HFFc6 (cell line): ENCODE measurements at regions not wholly inside any gene's neighbourhood (a gene's known extent, or its start where the extent isn't known, plus 50 kb on each side); places are given as distances from the start of the nearest gene placed in this dataset.

Experiments used
- DNase-seq: peaks from one replicate; pipeline ENCODE4 v3.0.0-alpha.2; 2018
- H3K27ac Mint-ChIP-seq: 2 replicates; pipeline ENCODE4 v1.8.0; 2020; ENCODE audit warnings: mild to moderate bottlenecking, mixed read lengths
- H3K27me3 Mint-ChIP-seq: 2 replicates; pipeline ENCODE4 v1.8.0; 2021; ENCODE audit warnings: mild to moderate bottlenecking, moderate library complexity, mixed read lengths; ENCODE audit not compliant: insufficient read depth
- H3K36me3 Mint-ChIP-seq: 2 replicates; pipeline ENCODE4 v1.8.0; 2021; ENCODE audit warnings: low read depth, mixed read lengths
- H3K4me1 Mint-ChIP-seq: 2 replicates; pipeline ENCODE4 v1.8.0; 2020; ENCODE audit warnings: low read depth, mixed read lengths
- H3K4me3 Mint-ChIP-seq: 2 replicates; pipeline ENCODE4 v1.8.0; 2020; ENCODE audit warnings: mild to moderate bottlenecking, moderate library complexity, mixed read lengths
- H3K9me3 Mint-ChIP-seq: 2 replicates; pipeline ENCODE4 v1.8.0; 2020; ENCODE audit warnings: mild to moderate bottlenecking, mixed read lengths
- CTCF ChIP-seq: fragments of 200-600 bp; sonication (generic); IDR thresholded peaks from 2 replicates; pipeline ENCODE4 v1.5.0; 2021; ENCODE audit warnings: antibody characterized with exemption, mild to moderate bottlenecking

DNA sequence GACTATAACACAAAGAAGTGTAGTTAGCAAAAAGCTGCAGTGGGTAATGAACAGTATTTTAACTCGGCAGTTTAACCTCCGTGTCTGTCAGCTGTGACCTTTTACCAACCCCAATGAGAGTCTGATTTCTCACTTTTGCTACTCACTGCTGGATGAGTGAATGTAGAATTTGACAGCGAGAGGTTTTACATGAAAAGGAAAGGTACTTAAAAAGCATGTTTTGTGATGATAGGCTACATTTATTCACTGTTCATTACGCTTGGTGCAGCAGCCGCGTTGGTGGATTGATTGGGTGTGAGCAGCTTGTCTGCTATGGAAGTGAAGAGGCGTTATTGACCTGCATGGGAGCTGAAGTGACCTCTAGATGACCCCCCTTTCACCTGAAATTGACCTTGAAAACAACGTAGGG lies 867.7 kb downstream of the NR2F1-AS1 start:
- H3K4me1 Mint-ChIP-seq: peaks cover 5% of the 10 kb centered on the region
- no peak for TF ChIP-seq CTCF
- no peak for DNase-seq
- H3K36me3 Mint-ChIP-seq: no peaks in the 10 kb centered on the region
- no peak overlapping the region for H3K4me3 Mint-ChIP-seq
- no peak overlapping the region for H3K27ac Mint-ChIP-seq
- H3K27me3 Mint-ChIP-seq: no peaks in the 10 kb centered on the region
- no peaks in the 10 kb centered on the region for H3K9me3 Mint-ChIP-seq

GRCh38 chr5:92711956-92712355 lies 869.1 kb downstream of the NR2F1-AS1 start:
- DNase-seq: no peak
- no peaks in the 10 kb centered on the region for H3K9me3 Mint-ChIP-seq
- no peaks in the 10 kb centered on the region for H3K27me3 Mint-ChIP-seq
- no peaks in the 10 kb centered on the region for H3K36me3 Mint-ChIP-seq
- H3K4me3 Mint-ChIP-seq: no peak overlapping the region
- no peaks in the 10 kb centered on the region for H3K4me1 Mint-ChIP-seq
- no peak overlapping the region for H3K27ac Mint-ChIP-seq
- no peak for TF ChIP-seq CTCF

GRCh38 chr5:92704590-92704989 lies 876.4 kb downstream of the NR2F1-AS1 start:
- TF ChIP-seq CTCF: no peak
- no peaks in the 10 kb centered on the region for H3K36me3 Mint-ChIP-seq
- H3K27ac Mint-ChIP-seq: no peak overlapping the region
- no peaks in the 10 kb centered on the region for H3K9me3 Mint-ChIP-seq
- H3K27me3 Mint-ChIP-seq: no peaks in the 10 kb centered on the region
- peaks cover 26% of the 10 kb centered on the region for H3K4me1 Mint-ChIP-seq
- no peak overlapping the region for H3K4me3 Mint-ChIP-seq
- DNase-seq: peak; percentile 36

GRCh38 chr5:92703976-92704375 lies 877.0 kb downstream of the NR2F1-AS1 start:
- no peaks in the 10 kb centered on the region for H3K36me3 Mint-ChIP-seq
- no peak for DNase-seq
- H3K4me1 Mint-ChIP-seq: peaks cover 26% of the 10 kb centered on the region
- no peak overlapping the region for H3K4me3 Mint-ChIP-seq
- no peaks in the 10 kb centered on the region for H3K27me3 Mint-ChIP-seq
- no peak overlapping the region; the same call in 1 of the 2 replicates for H3K27ac Mint-ChIP-seq
- no peaks in the 10 kb centered on the region for H3K9me3 Mint-ChIP-seq
- no peak for TF ChIP-seq CTCF

- peaks cover 6% of the 10 kb centered on the region; the same call in 1 of the 2 replicates for H3K36me3 Mint-ChIP-seq
- no peak for TF ChIP-seq CTCF
- H3K9me3 Mint-ChIP-seq: peaks cover 4% of the 10 kb centered on the region; the same call in 1 of the 2 replicates
- no peaks in the 10 kb centered on the region for H3K4me1 Mint-ChIP-seq
- no peak overlapping the region for H3K27ac Mint-ChIP-seq
- no peak overlapping the region for H3K4me3 Mint-ChIP-seq
- no peak for DNase-seq
- no peaks in the 10 kb centered on the region for H3K27me3 Mint-ChIP-seq
Observed at GRCh38 chr5:92695123-92696003, 885.7 kb downstream of the NR2F1-AS1 start.
